Hepatocyte (in vitro differentiated cells): ENCODE measurements at regions not wholly inside any gene's neighbourhood (a gene's known extent, or its start where the extent isn't known, plus 50 kb on each side); places are given as distances from the start of the nearest gene placed in this dataset.

Experiments used
- DNase-seq: peaks from one replicate; pipeline ENCODE4 v3.0.0-alpha.2; 2016; ENCODE audit warnings: low spot score
- H2AFZ ChIP-seq: fragments of 200-600 bp; sonication (generic); 2 replicates; pipeline ENCODE4 v1.6.0; 2016; ENCODE audit warnings: antibody characterized with exemption, mild to moderate bottlenecking
- H3K27ac ChIP-seq: fragments of 200-600 bp; sonication (generic); 2 replicates; pipeline ENCODE4 v1.5.1; 2016; ENCODE audit warnings: mild to moderate bottlenecking
- H3K27me3 ChIP-seq: fragments of 200-600 bp; sonication (generic); 2 replicates; pipeline ENCODE4 v1.6.1; 2016
- H3K36me3 ChIP-seq: fragments of 200-600 bp; sonication (generic); replicated peaks from 2 replicates; pipeline ENCODE4 v1.5.1; 2016; ENCODE audit warnings: low read depth; ENCODE audit not compliant: insufficient read depth
- H3K4me1 ChIP-seq: fragments of 200-600 bp; sonication (generic); 2 replicates; pipeline ENCODE4 v1.5.1; 2016; ENCODE audit warnings: mild to moderate bottlenecking, moderate library complexity; ENCODE audit not compliant: insufficient read depth
- H3K4me2 ChIP-seq: fragments of 200-600 bp; sonication (generic); 2 replicates; pipeline ENCODE4 v1.6.0; 2016
- H3K4me3 ChIP-seq: fragments of 200-600 bp; sonication (generic); 2 replicates; pipeline ENCODE4 v1.5.1; 2016; ENCODE audit warnings: mild to moderate bottlenecking
- H3K79me2 ChIP-seq: fragments of 200-600 bp; sonication (generic); 2 replicates; pipeline ENCODE4 v1.6.0; 2017; ENCODE audit warnings: mild to moderate bottlenecking
- H3K9me2 ChIP-seq: fragments of 200-600 bp; sonication (generic); replicated peaks from 2 replicates; pipeline ENCODE4 v1.6.0; 2017; ENCODE audit warnings: mild to moderate bottlenecking; ENCODE audit not compliant: insufficient read depth
- H3K9me3 ChIP-seq: fragments of 200-600 bp; sonication (generic); 2 replicates; pipeline ENCODE4 v1.5.1; 2016; ENCODE audit warnings: low read depth, mild to moderate bottlenecking
- H4K20me1 ChIP-seq: fragments of 200-600 bp; sonication (generic); 2 replicates; pipeline ENCODE4 v1.6.0; 2016; ENCODE audit warnings: mild to moderate bottlenecking; ENCODE audit not compliant: insufficient read depth, poor library complexity, severe bottlenecking
- EZH2 ChIP-seq: fragments of 200-600 bp; sonication (generic); IDR thresholded peaks from 2 replicates; pipeline ENCODE4 v1.6.1; 2016; ENCODE audit warnings: antibody characterized with exemption, mild to moderate bottlenecking, borderline replicate concordance
- EZH2phosphoT487 ChIP-seq: fragments of 200-600 bp; sonication (generic); IDR thresholded peaks from one replicate; pipeline ENCODE4 v1.6.1; 2018; ENCODE audit warnings: antibody characterized with exemption, mild to moderate bottlenecking, low read depth, moderate library complexity; ENCODE audit not compliant: unreplicated experiment, severe bottlenecking
- WGBS: methylation state at CpG from one replicate; pipeline ENCODE4 v1.1.6; 2016; ENCODE audit warnings: low lambda C conversion rate; ENCODE audit errors: missing lambda C conversion rate; 5-methylcytosine and 5-hydroxymethylcytosine counted together
- TF ChIP-seq, protein P1 (sequence below): fragments of 200-600 bp; sonication (generic); IDR thresholded peaks from 2 replicates; pipeline ENCODE4 v1.5.1; 2016; ENCODE audit warnings: antibody characterized with exemption, mild to moderate bottlenecking; ENCODE audit not compliant: poor library complexity

DNA sequence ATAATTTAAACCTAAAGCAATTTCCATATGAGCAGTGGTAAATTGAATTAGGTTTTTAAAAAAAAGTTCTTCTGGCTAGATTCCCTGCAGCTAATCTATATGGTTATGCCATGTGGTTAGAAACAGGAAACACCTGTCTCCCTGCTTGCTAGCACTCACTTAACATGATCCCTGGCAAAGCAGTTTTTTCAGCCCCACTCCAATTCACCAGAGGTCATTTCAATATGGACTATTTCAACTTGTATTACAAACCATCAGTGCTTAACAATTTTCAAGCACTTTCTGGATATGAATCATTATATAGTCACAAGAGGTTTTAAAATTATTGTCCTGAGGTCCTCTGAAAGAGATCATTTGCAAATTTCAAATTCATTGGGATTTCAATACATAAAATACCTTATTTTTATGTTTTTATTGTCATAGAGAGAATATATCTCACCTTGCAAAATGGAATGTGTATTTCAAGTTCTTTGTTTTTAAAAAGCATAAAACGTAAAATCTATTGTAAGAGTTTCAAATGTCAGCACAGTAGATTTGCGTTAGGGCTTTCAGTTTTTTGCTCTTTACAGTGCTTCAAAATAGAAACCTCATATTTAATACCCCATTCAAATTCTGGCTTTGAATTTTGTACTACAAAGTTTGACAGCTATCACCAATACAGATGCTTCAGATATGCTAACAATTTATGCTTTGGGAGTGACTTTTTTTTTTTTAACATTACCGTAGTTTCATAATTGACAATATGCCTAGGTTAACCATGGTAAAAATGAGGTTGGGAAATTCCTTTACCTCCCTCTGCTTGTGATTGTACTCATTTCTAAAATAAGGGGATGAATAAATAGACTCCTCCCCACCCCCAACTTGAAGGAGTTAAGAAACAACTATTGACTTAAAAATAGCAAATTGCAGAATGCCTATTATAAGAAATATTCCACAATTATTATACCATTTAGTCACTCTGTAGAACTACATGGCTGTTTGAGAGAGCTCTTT, 117.5 kb upstream of the HGF start:
- Histone ChIP-seq H3K4me1 (no peaks in the 10 kb centered on the region), H3K4me3 (no peak overlapping the region), H3K4me2 (no peak overlapping the region), H3K79me2 (no peaks in the 10 kb centered on the region), H3K9me2 (no peaks in the 10 kb centered on the region), H3K27ac (no peak overlapping the region), H4K20me1 (no peaks in the 10 kb centered on the region), H3K9me3 (no peaks in the 10 kb centered on the region), H3K27me3 (no peaks in the 10 kb centered on the region), H3K36me3 (no peaks in the 10 kb centered on the region), H2AFZ (no peak overlapping the region)
- TF ChIP-seq EZH2 (no peak), EZH2phosphoT487 (no peak)
- TF ChIP-seq, protein P1, sequence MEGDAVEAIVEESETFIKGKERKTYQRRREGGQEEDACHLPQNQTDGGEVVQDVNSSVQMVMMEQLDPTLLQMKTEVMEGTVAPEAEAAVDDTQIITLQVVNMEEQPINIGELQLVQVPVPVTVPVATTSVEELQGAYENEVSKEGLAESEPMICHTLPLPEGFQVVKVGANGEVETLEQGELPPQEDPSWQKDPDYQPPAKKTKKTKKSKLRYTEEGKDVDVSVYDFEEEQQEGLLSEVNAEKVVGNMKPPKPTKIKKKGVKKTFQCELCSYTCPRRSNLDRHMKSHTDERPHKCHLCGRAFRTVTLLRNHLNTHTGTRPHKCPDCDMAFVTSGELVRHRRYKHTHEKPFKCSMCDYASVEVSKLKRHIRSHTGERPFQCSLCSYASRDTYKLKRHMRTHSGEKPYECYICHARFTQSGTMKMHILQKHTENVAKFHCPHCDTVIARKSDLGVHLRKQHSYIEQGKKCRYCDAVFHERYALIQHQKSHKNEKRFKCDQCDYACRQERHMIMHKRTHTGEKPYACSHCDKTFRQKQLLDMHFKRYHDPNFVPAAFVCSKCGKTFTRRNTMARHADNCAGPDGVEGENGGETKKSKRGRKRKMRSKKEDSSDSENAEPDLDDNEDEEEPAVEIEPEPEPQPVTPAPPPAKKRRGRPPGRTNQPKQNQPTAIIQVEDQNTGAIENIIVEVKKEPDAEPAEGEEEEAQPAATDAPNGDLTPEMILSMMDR, result no peak
- WGBS, result 86% methylated on average over 3 of the region's 3 CpGs
- DNase-seq, result no peak

GRCh38 chr7:81886211-81886764, 116.4 kb upstream of the HGF start:
- WGBS, result 85% methylated on average over 3 of the region's 3 CpGs
- DNase-seq, result no peak
- Histone ChIP-seq H3K4me1 (no peaks in the 10 kb centered on the region), H3K27me3 (no peaks in the 10 kb centered on the region), H3K36me3 (no peaks in the 10 kb centered on the region), H3K4me2 (no peak overlapping the region), H2AFZ (no peak overlapping the region), H3K79me2 (no peaks in the 10 kb centered on the region), H3K9me3 (no peaks in the 10 kb centered on the region), H3K27ac (no peak overlapping the region), H3K9me2 (no peaks in the 10 kb centered on the region), H4K20me1 (no peaks in the 10 kb centered on the region), H3K4me3 (no peak overlapping the region)
- no peak for TF ChIP-seq EZH2phosphoT487
- TF ChIP-seq, protein P1, result no peak
- TF ChIP-seq EZH2, result no peak

- no peak for TF ChIP-seq EZH2
- TF ChIP-seq EZH2phosphoT487, result no peak
- TF ChIP-seq, protein P1, result no peak
- H3K79me2 ChIP-seq, result no peaks in the 10 kb centered on the region
- H3K4me2 ChIP-seq, result no peak overlapping the region
- no peak overlapping the region for H2AFZ ChIP-seq
- H3K4me1 ChIP-seq, result no peaks in the 10 kb centered on the region
- no peak overlapping the region for H3K27ac ChIP-seq
- WGBS, result 95% methylated on average over 3 of the region's 3 CpGs
- H3K4me3 ChIP-seq, result no peak overlapping the region
- H3K9me3 ChIP-seq, result no peaks in the 10 kb centered on the region
- no peaks in the 10 kb centered on the region for H4K20me1 ChIP-seq
- no peak for DNase-seq
- H3K36me3 ChIP-seq, result no peaks in the 10 kb centered on the region
- H3K27me3 ChIP-seq, result no peaks in the 10 kb centered on the region
- H3K9me2 ChIP-seq, result no peaks in the 10 kb centered on the region
These were observed 115.0 kb upstream of the HGF start for GRCh38 chr7:81884817-81885216.
